ENCODE measurements at regions not wholly inside any gene's neighbourhood (a gene's known extent, or its start where the extent isn't known, plus 50 kb on each side); places are given as distances from the start of the nearest gene placed in this dataset.

- no peak overlapping the region for H3K27ac ChIP-seq
- TF ChIP-seq CTCF (IDR thresholded peaks at IDR 0.05): no peak
- H3K4me3 ChIP-seq (ENCODE audit: low read depth, low read length): no peak overlapping the region
- no peaks in the 10 kb centered on the region for H3K9me3 ChIP-seq (ENCODE audit: control insufficient read depth, low read length)
- H3K79me2 ChIP-seq: no peaks in the 10 kb centered on the region
- no peaks in the 10 kb centered on the region for H3K36me3 ChIP-seq (ENCODE audit: control insufficient read depth, insufficient read depth, low read length)
- no peak overlapping the region for H3K9ac ChIP-seq
- H3K4me1 ChIP-seq: no peaks in the 10 kb centered on the region
- H3K4me2 ChIP-seq (ENCODE audit: low read length): no peak overlapping the region
- H2AFZ ChIP-seq: no peak overlapping the region
- H3K27me3 ChIP-seq (ENCODE audit: control insufficient read depth, insufficient read depth, low read length): no peaks in the 10 kb centered on the region
Observed at GRCh38 chr12:24360907-24361306, 411.4 kb upstream of the SOX5 start.

GRCh38 chr12:24360461-24360860, 411.0 kb upstream of the SOX5 start:
- no peak overlapping the region for H3K27ac ChIP-seq
- no peaks in the 10 kb centered on the region for H3K4me1 ChIP-seq
- H3K27me3 ChIP-seq (ENCODE audit: control insufficient read depth, insufficient read depth, low read length): no peaks in the 10 kb centered on the region

GRCh38 chr12:24360057-24360456, 410.6 kb upstream of the SOX5 start:
- Histone ChIP-seq H3K27ac (no peak overlapping the region), H3K4me1 (no peaks in the 10 kb centered on the region), H3K79me2 (no peaks in the 10 kb centered on the region), H3K9me3 (ENCODE audit: control insufficient read depth, low read length) (no peaks in the 10 kb centered on the region), H3K36me3 (ENCODE audit: control insufficient read depth, insufficient read depth, low read length) (no peaks in the 10 kb centered on the region), H3K27me3 (ENCODE audit: control insufficient read depth, insufficient read depth, low read length) (no peaks in the 10 kb centered on the region), H3K9ac (no peak overlapping the region), H2AFZ (no peak overlapping the region), H3K4me3 (ENCODE audit: low read depth, low read length) (no peak overlapping the region), H3K4me2 (ENCODE audit: low read length) (no peak overlapping the region)
- TF ChIP-seq CTCF (IDR thresholded peaks at IDR 0.05): no peak

More at GRCh38 chr12:24360461-24360860, 411.0 kb upstream of the SOX5 start:
- Histone ChIP-seq H3K36me3 (ENCODE audit: control insufficient read depth, insufficient read depth, low read length) (no peaks in the 10 kb centered on the region), H3K9me3 (ENCODE audit: control insufficient read depth, low read length) (no peaks in the 10 kb centered on the region), H3K4me2 (ENCODE audit: low read length) (no peak overlapping the region), H3K9ac (no peak overlapping the region), H2AFZ (no peak overlapping the region), H3K4me3 (ENCODE audit: low read depth, low read length) (no peak overlapping the region), H3K79me2 (no peaks in the 10 kb centered on the region)
- no peak for TF ChIP-seq CTCF (IDR thresholded peaks at IDR 0.05)

- no peak for TF ChIP-seq CTCF (IDR thresholded peaks at IDR 0.05)
- Histone ChIP-seq H3K79me2 (no peaks in the 10 kb centered on the region), H3K27me3 (ENCODE audit: control insufficient read depth, insufficient read depth, low read length) (no peaks in the 10 kb centered on the region), H2AFZ (no peak overlapping the region), H3K36me3 (ENCODE audit: control insufficient read depth, insufficient read depth, low read length) (no peaks in the 10 kb centered on the region), H3K9ac (no peak overlapping the region), H3K4me1 (no peaks in the 10 kb centered on the region), H3K4me3 (ENCODE audit: low read depth, low read length) (no peak overlapping the region), H3K27ac (no peak overlapping the region), H3K9me3 (ENCODE audit: control insufficient read depth, low read length) (no peaks in the 10 kb centered on the region), H3K4me2 (ENCODE audit: low read length) (no peak overlapping the region)
Observed at GRCh38 chr12:24359418-24359817, 409.9 kb upstream of the SOX5 start.

- H3K4me2 ChIP-seq (ENCODE audit: low read length): no peak overlapping the region
- no peak overlapping the region for H3K9ac ChIP-seq
- H3K4me3 ChIP-seq (ENCODE audit: low read depth, low read length): no peak overlapping the region
- TF ChIP-seq CTCF (IDR thresholded peaks at IDR 0.05): no peak
- no peak overlapping the region for H3K27ac ChIP-seq
- no peaks in the 10 kb centered on the region for H3K27me3 ChIP-seq (ENCODE audit: control insufficient read depth, insufficient read depth, low read length)
- no peaks in the 10 kb centered on the region for H3K79me2 ChIP-seq
- H3K36me3 ChIP-seq (ENCODE audit: control insufficient read depth, insufficient read depth, low read length): no peaks in the 10 kb centered on the region
- no peak overlapping the region for H2AFZ ChIP-seq
- no peaks in the 10 kb centered on the region for H3K9me3 ChIP-seq (ENCODE audit: control insufficient read depth, low read length)
- H3K4me1 ChIP-seq: no peaks in the 10 kb centered on the region
Observed at GRCh38 chr12:24356240-24356804, 406.9 kb upstream of the SOX5 start.
